Brain microvascular endothelial cell (primary cell): ENCODE measurements at regions not wholly inside any gene's neighbourhood (a gene's known extent, or its start where the extent isn't known, plus 50 kb on each side); places are given as distances from the start of the nearest gene placed in this dataset.

Experiments used
- DNase-seq: peaks from one replicate; pipeline ENCODE4 v3.0.0-alpha.2; 2020
- H3K27ac ChIP-seq: fragments of 250-450 bp; sonication (Bioruptor Pico); 2 replicates; pipeline ENCODE4 v1.5.1; 2020; ENCODE audit warnings: mild to moderate bottlenecking, moderate library complexity
- H3K27me3 ChIP-seq: fragments of 250-450 bp; sonication (Bioruptor Pico); replicated peaks from 2 replicates; pipeline ENCODE4 v1.5.1; 2020; ENCODE audit warnings: mild to moderate bottlenecking
- H3K36me3 ChIP-seq: fragments of 250-450 bp; sonication (Bioruptor Pico); replicated peaks from 2 replicates; pipeline ENCODE4 v1.5.1; 2020; ENCODE audit warnings: mild to moderate bottlenecking
- H3K4me3 ChIP-seq: 2 replicates; pipeline ENCODE4 v1.5.1; 2011; ENCODE audit warnings: low read depth, mild to moderate bottlenecking, control low read depth, low read length, moderate library complexity
- in situ Hi-C: cut with HindIII; loops from 2 replicates; pipeline ENCODE4 v1.10.0; 2017; ENCODE audit warnings: low sequenced_read_pairs, low pct_ligation_motif_present
- TF ChIP-seq, protein P1 (sequence below): IDR thresholded peaks from 2 replicates; pipeline ENCODE4 v1.5.1; 2011; ENCODE audit warnings: low read depth, mild to moderate bottlenecking, moderate library complexity, low read length, control low read depth, inconsistent platforms; ENCODE audit errors: missing control alignments

DNA sequence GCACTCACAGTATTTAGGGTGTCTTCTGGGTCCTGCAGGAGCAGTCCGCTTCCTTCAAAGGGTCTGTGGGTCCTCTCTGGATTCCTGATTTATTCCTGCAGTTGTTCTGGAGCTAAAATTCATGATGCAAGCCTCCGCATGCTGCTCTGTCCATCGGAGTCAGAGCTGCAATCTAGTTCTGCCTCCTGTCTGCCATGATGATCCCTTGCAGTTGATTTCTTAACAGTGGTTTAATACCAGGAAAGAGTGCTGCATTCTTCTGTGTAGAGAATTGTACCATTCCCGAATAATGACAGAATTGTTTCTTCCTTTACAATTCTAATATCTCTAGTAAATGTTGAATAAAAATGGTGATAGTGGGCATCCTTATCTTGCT is 72.0 kb upstream of the B3GAT2 start:
- DNase-seq, result no peak
- H3K27ac ChIP-seq, result no peak overlapping the region
- TF ChIP-seq, protein P1, sequence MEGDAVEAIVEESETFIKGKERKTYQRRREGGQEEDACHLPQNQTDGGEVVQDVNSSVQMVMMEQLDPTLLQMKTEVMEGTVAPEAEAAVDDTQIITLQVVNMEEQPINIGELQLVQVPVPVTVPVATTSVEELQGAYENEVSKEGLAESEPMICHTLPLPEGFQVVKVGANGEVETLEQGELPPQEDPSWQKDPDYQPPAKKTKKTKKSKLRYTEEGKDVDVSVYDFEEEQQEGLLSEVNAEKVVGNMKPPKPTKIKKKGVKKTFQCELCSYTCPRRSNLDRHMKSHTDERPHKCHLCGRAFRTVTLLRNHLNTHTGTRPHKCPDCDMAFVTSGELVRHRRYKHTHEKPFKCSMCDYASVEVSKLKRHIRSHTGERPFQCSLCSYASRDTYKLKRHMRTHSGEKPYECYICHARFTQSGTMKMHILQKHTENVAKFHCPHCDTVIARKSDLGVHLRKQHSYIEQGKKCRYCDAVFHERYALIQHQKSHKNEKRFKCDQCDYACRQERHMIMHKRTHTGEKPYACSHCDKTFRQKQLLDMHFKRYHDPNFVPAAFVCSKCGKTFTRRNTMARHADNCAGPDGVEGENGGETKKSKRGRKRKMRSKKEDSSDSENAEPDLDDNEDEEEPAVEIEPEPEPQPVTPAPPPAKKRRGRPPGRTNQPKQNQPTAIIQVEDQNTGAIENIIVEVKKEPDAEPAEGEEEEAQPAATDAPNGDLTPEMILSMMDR, result no peak
- no peak overlapping the region for H3K4me3 ChIP-seq
- H3K36me3 ChIP-seq, result no peaks in the 10 kb centered on the region
- no peaks in the 10 kb centered on the region for H3K27me3 ChIP-seq
- in situ Hi-C loops, result no loop called here

DNA sequence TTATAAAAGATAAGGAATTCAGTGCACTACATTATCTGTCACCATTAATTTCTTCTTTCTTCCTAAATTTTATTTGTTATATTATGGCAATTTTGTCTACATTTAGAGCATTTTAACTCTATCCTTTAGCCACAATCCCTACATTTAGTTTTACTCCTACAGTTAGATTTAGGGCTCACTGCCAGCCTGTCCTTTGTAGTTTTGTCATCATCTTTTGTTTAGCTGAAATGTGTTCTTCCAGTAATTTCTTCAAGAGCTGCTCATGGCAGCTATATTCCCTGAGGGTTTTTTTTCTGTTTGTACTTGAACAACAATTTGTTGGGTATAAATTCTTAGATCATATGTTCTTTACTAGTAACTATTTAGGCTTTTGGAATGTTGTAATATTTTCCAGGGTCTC is 72.7 kb upstream of the B3GAT2 start:
- TF ChIP-seq, protein P1, result no peak
- in situ Hi-C loops, result no loop called here
- Histone ChIP-seq H3K4me3 (no peak overlapping the region), H3K27ac (no peak overlapping the region), H3K36me3 (no peaks in the 10 kb centered on the region), H3K27me3 (no peaks in the 10 kb centered on the region)
- DNase-seq, result no peak

DNA sequence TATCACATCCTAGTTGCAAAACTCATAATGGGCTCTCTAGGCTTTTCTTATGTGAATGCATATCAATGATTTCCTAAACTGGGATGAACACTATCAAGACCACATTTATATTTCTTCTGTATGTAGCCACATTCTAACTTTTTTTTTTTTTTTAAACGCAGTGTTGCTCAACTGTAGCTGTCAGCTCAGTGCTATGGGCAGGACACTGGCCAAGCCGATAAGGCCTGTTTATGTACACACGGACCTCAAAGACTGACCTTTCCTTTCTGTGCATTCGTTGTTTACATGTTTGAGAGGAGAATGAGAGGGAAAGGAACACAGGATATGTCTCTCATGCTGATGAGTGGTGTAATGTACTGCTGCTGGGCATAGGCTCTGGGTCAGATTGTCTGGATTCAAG is 75.1 kb upstream of the B3GAT2 start:
- no peak for DNase-seq
- in situ Hi-C loops, result no loop called here

DNA sequence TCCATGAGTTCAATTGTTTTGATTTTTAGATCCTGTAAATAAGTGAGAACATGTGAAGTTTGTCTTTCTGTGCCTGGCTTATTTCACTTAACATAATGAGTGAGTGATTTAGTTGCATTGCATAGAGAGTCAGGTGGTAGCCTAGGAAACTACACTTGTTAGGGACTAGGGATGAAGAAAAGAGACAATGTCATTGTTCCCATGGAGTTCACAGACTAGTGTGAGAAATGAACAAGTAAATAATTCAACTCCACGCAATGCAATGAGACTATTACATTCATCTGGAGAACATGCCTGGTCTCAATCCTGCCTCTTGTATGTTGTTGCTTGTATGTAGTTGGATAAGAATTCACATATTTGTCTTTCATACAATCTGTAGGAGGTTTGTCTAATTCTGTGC is 76.3 kb upstream of the B3GAT2 start:
- Histone ChIP-seq H3K27ac (no peak overlapping the region), H3K36me3 (no peaks in the 10 kb centered on the region), H3K4me3 (no peak overlapping the region), H3K27me3 (no peaks in the 10 kb centered on the region)
- no peak for DNase-seq
- TF ChIP-seq, protein P1, result no peak
- in situ Hi-C loops, result no loop called here

More for the DNA sequence above, 75.1 kb upstream of the B3GAT2 start:
- no peak overlapping the region for H3K27ac ChIP-seq
- no peak overlapping the region for H3K4me3 ChIP-seq
- no peaks in the 10 kb centered on the region for H3K27me3 ChIP-seq
- TF ChIP-seq, protein P1, result no peak
- H3K36me3 ChIP-seq, result no peaks in the 10 kb centered on the region

DNA sequence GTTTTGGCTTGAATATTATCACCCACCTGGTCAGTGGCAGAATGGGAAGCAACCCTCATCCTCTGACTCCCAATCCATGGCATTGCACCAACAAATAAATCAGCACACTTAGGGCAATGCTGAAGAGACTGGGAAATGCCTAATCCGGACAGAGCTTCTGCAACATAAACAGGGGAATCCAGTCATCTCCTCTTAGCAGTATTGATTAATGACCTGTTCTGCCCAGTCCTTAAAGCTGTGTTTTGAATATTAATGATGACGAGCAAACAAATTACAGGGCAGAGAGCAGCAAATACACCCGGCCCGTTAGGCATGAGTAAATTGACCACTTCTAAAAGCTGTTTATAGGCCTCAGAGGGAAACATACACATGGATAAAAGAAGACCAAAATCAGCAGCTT is 77.0 kb upstream of the B3GAT2 start:
- no peaks in the 10 kb centered on the region for H3K36me3 ChIP-seq
- no peaks in the 10 kb centered on the region for H3K27me3 ChIP-seq
- H3K27ac ChIP-seq, result no peak overlapping the region
- H3K4me3 ChIP-seq, result no peak overlapping the region
- in situ Hi-C loops, result no loop called here
- DNase-seq, result no peak
- TF ChIP-seq, protein P1, result no peak

DNA sequence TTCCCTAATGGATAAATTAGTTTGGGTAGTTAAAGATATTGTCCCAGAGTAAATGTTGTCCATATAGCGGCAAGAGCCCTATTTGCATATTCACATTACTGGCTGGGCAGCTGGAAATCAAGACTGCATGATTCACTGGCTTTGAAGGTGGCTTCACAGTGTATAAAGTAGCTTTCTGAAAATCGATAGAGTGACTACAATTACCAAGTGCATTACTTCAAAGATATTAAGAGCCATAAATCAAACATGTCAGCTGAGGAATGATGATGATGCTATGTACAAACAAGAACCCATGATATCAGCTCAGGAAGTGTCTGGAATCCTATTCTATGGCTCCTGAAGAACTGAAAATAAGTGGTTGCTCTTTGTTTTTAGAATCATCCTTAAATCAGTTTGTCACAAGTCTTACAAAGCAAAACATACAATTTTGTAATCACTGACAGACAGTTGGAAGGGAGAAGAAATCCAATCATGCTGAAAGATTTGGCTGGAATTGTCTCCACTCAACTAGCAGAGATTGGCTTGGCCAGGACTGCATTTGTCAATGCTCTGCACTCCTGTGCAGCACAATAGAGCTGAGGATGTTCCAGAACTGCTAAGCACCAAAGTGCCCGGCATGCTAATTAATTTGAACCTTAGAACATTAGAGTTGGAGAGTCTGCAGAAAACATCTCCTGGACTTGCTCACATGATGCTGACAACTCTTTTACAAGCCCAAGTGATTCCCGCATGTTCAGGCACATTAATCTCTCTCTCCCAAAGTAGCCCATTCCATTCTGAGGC is 77.9 kb upstream of the B3GAT2 start:
- H3K36me3 ChIP-seq, result no peaks in the 10 kb centered on the region
- in situ Hi-C loops, result no loop called here
- no peaks in the 10 kb centered on the region for H3K27me3 ChIP-seq
- no peak for DNase-seq
- TF ChIP-seq, protein P1, result no peak
- H3K4me3 ChIP-seq, result no peak overlapping the region
- no peak overlapping the region for H3K27ac ChIP-seq
